ENCODE measurements at regions not wholly inside any gene's neighbourhood (a gene's known extent, or its start where the extent isn't known, plus 50 kb on each side); places are given as distances from the start of the nearest gene placed in this dataset.

- CTCF ChIA-PET (ENCODE audit: partially characterized antibody), result no interaction called here
- H2AK5ac ChIP-seq (ENCODE audit: low read depth, low read length), result no peak overlapping the region
- H3K18ac ChIP-seq (ENCODE audit: extremely low read depth, low read length), result no peak overlapping the region
- no peak overlapping the region for H3K4ac ChIP-seq (replicated peaks; ENCODE audit: insufficient read length, low read depth, low read length)
- H2BK15ac ChIP-seq (ENCODE audit: low read length), result no peak overlapping the region
- H4K5ac ChIP-seq (ENCODE audit: insufficient read length, low read depth, low read length), result no peak overlapping the region
- H3K27me3 ChIP-seq (replicated peaks in 1 of 4; ENCODE audit: control insufficient read depth in 3 of 4, extremely low read depth in 1 of 4, insufficient read depth in 3 of 4, low read length in 3 of 4), result no peaks in the 10 kb centered on the region
- no peak overlapping the region for H2BK5ac ChIP-seq (ENCODE audit: low read depth, low read length)
- H3K9ac ChIP-seq (replicated peaks in 1 of 4; ENCODE audit: extremely low read depth in 1 of 4, low read depth in 3 of 4, low read length in 3 of 4), result no peak overlapping the region
- no peak overlapping the region for H2BK12ac ChIP-seq (ENCODE audit: low read depth, low read length)
- no peaks in the 10 kb centered on the region for H3K4me1 ChIP-seq (replicated peaks in 1 of 4; ENCODE audit: control insufficient read depth in 3 of 4, insufficient read depth in 4 of 4, low read length in 3 of 4)
- FAIRE-seq, result no peak
- no peak overlapping the region for H3K14ac ChIP-seq (ENCODE audit: insufficient read length)
- no peaks in the 10 kb centered on the region for H3K79me2 ChIP-seq (ENCODE audit: control insufficient read depth in 1 of 2, insufficient read depth in 2 of 2, low read length in 2 of 2)
- no peaks in the 10 kb centered on the region for H3K9me3 ChIP-seq (ENCODE audit: insufficient read depth in 2 of 2, low read depth in 1 of 2, low read length in 1 of 2)
- H3K36me3 ChIP-seq (ENCODE audit: control insufficient read depth in 2 of 4, insufficient read depth in 4 of 4, low read length in 3 of 4), result no peaks in the 10 kb centered on the region
- WGBS, 2 experiments (ENCODE audit: extremely low coverage in 1 of 2, insufficient coverage in 1 of 2, insufficient read length in 1 of 2, insufficient replicate concordance in 2 of 2, low coverage in 1 of 2, low lambda C conversion rate in 2 of 2, missing lambda C conversion rate in 1 of 2), result 100% methylated on average over 1 of the region's 1 CpG; no CpG with 5 or more reads in 1 of the 2 experiments
- no peak overlapping the region for H2BK120ac ChIP-seq (replicated peaks; ENCODE audit: low read depth, low read length)
- no peak overlapping the region for H2BK20ac ChIP-seq (ENCODE audit: low read length)
- H3K79me1 ChIP-seq (ENCODE audit: low read depth, low read length), result no peaks in the 10 kb centered on the region
- H4K20me1 ChIP-seq (replicated peaks in 1 of 2; ENCODE audit: control insufficient read depth in 1 of 2, insufficient read depth in 2 of 2, low read length in 2 of 2), result no peaks in the 10 kb centered on the region
- H3K56ac ChIP-seq (replicated peaks; ENCODE audit: insufficient read length, low read depth, low read length), result no peak overlapping the region
- no peak overlapping the region for H3K4me2 ChIP-seq (ENCODE audit: insufficient read depth in 1 of 2, low read depth in 2 of 2, low read length in 2 of 2)
- TF ChIP-seq PHF8 (conservative IDR thresholded peaks at IDR 0.05; ENCODE audit: low read depth, low read length), result no peak
- H4K91ac ChIP-seq (replicated peaks; ENCODE audit: insufficient read length, low read length), result no peak overlapping the region
- no peak overlapping the region for H3K4me3 ChIP-seq (ENCODE audit: extremely low read depth in 1 of 4, insufficient read depth in 2 of 4, low read depth in 3 of 4, low read length in 4 of 4)
- no peak overlapping the region for H3K23ac ChIP-seq (ENCODE audit: insufficient read length)
- no peak overlapping the region for H4K8ac ChIP-seq (ENCODE audit: extremely low read depth, insufficient read depth, low read length)
- H3K27ac ChIP-seq (ENCODE audit: low read depth, low read length), result no peak overlapping the region
- no peak overlapping the region for H2AFZ ChIP-seq (ENCODE audit: low read length)
- POLR2A ChIA-PET (ENCODE audit: partially characterized antibody), result no interaction called here
- H3K23me2 ChIP-seq (ENCODE audit: low read depth, low read length), result no peaks in the 10 kb centered on the region
- no peak for DNase-seq (ENCODE audit: low read depth in 1 of 2, low spot score in 2 of 2)
These were observed 60.2 kb upstream of the SYTL5 start for GRCh38 chrX:37946197-37946596.
